Nephron progenitor cell (in vitro differentiated cells): ENCODE measurements at regions not wholly inside any gene's neighbourhood (a gene's known extent, or its start where the extent isn't known, plus 50 kb on each side); places are given as distances from the start of the nearest gene placed in this dataset.

Source experiments
- DNase-seq: peaks from one replicate; pipeline ENCODE4 v3.0.0; 2021
- H3K27ac Mint-ChIP-seq: 2 replicates; pipeline ENCODE4 v1.8.0; 2021; ENCODE audit warnings: mild to moderate bottlenecking, moderate library complexity, mixed read lengths
- H3K27me3 Mint-ChIP-seq: 2 replicates; pipeline ENCODE4 v1.8.0; 2021; ENCODE audit warnings: mild to moderate bottlenecking, low read depth, mixed read lengths; ENCODE audit not compliant: poor library complexity
- H3K36me3 Mint-ChIP-seq: 2 replicates; pipeline ENCODE4 v1.8.0; 2021; ENCODE audit warnings: low read depth, mixed read lengths
- H3K4me1 Mint-ChIP-seq: 2 replicates; pipeline ENCODE4 v1.8.0; 2021; ENCODE audit warnings: mixed read lengths
- H3K4me3 Mint-ChIP-seq: 2 replicates; pipeline ENCODE4 v1.8.0; 2021; ENCODE audit warnings: mild to moderate bottlenecking, moderate library complexity, mixed read lengths
- H3K9me3 Mint-ChIP-seq: 2 replicates; pipeline ENCODE4 v1.8.0; 2021; ENCODE audit warnings: mild to moderate bottlenecking, moderate library complexity, mixed read lengths
- CTCF ChIP-seq: fragments of 200-600 bp; sonication (generic); IDR thresholded peaks from 2 replicates; pipeline ENCODE4 v1.5.0; 2021; ENCODE audit warnings: antibody characterized with exemption

GRCh38 chr5:93294199-93294598 is 286.8 kb downstream of the NR2F1-AS1 start:
- peaks cover 25% of the 10 kb centered on the region for H3K9me3 Mint-ChIP-seq
- peak overlapping the region; percentile 18 for H3K27ac Mint-ChIP-seq
- DNase-seq = no peak
- no peak overlapping the region for H3K4me3 Mint-ChIP-seq
- H3K36me3 Mint-ChIP-seq = peaks cover 9% of the 10 kb centered on the region
- H3K27me3 Mint-ChIP-seq = peaks cover 12% of the 10 kb centered on the region
- peaks cover 33% of the 10 kb centered on the region for H3K4me1 Mint-ChIP-seq
- TF ChIP-seq CTCF = no peak

GRCh38 chr5:93289942-93290341 is 291.1 kb downstream of the NR2F1-AS1 start:
- Mint-ChIP-seq H3K36me3 (peaks cover 44% of the 10 kb centered on the region), H3K4me3 (no peak overlapping the region), H3K4me1 (peaks cover 13% of the 10 kb centered on the region), H3K27ac (no peak overlapping the region), H3K27me3 (peaks cover 9% of the 10 kb centered on the region), H3K9me3 (peaks cover 55% of the 10 kb centered on the region)
- no peak for TF ChIP-seq CTCF
- no peak for DNase-seq

- no peak for DNase-seq
- Mint-ChIP-seq H3K9me3 (peaks cover 54% of the 10 kb centered on the region), H3K27ac (no peak overlapping the region), H3K36me3 (peaks cover 44% of the 10 kb centered on the region), H3K4me3 (no peak overlapping the region), H3K27me3 (peaks cover 6% of the 10 kb centered on the region), H3K4me1 (peaks cover 22% of the 10 kb centered on the region)
- TF ChIP-seq CTCF = no peak
These were observed 295.6 kb downstream of the NR2F1-AS1 start for GRCh38 chr5:93285461-93285860.

GRCh38 chr5:93281980-93282772 is 298.8 kb downstream of the NR2F1-AS1 start:
- Mint-ChIP-seq H3K9me3 (peaks cover 27% of the 10 kb centered on the region), H3K4me1 (peaks cover 43% of the 10 kb centered on the region), H3K36me3 (peaks cover 21% of the 10 kb centered on the region), H3K4me3 (peak overlapping the region; percentile 37), H3K27ac (peak overlapping the region; percentile 46), H3K27me3 (peaks cover 3% of the 10 kb centered on the region)
- TF ChIP-seq CTCF = no peak
- no peak for DNase-seq

- H3K36me3 Mint-ChIP-seq = peaks cover 5% of the 10 kb centered on the region
- TF ChIP-seq CTCF = no peak
- H3K4me3 Mint-ChIP-seq = no peak overlapping the region
- H3K27ac Mint-ChIP-seq = no peak overlapping the region
- peaks cover 3% of the 10 kb centered on the region for H3K27me3 Mint-ChIP-seq
- peaks cover 11% of the 10 kb centered on the region for H3K9me3 Mint-ChIP-seq
- DNase-seq = no peak
- H3K4me1 Mint-ChIP-seq = peaks cover 43% of the 10 kb centered on the region
These were observed 300.5 kb downstream of the NR2F1-AS1 start for GRCh38 chr5:93280518-93280917.
